ENCODE measurements at regions not wholly inside any gene's neighbourhood (a gene's known extent, or its start where the extent isn't known, plus 50 kb on each side); places are given as distances from the start of the nearest gene placed in this dataset.

GRCh38 chr5:117497601-117498000 is 923.0 kb upstream of the SEMA6A start:
- Histone ChIP-seq H3T11ph (ENCODE audit: low read length) (no peak overlapping the region), H3K23me2 (ENCODE audit: insufficient read length, low read depth, low read length, poor library complexity, severe bottlenecking) (no peaks in the 10 kb centered on the region), H3K9me3 (ENCODE audit: control insufficient read depth, low read depth, low read length) (no peaks in the 10 kb centered on the region), H2BK12ac (ENCODE audit: insufficient read length, low read depth, low read length) (no peak overlapping the region), H3K18ac (ENCODE audit: insufficient read length, low read depth, low read length) (no peak overlapping the region), H3K4me2 (ENCODE audit: insufficient read depth, insufficient read length, low read length) (no peak overlapping the region), H3K4me1 (ENCODE audit: insufficient read depth, low read length) (no peaks in the 10 kb centered on the region), H2AK5ac (ENCODE audit: insufficient read length, low read length) (no peak overlapping the region), H3K27ac (ENCODE audit: insufficient read length, low read depth, low read length) (no peak overlapping the region), H2BK15ac (ENCODE audit: low read depth, low read length) (no peak overlapping the region), H2BK20ac (ENCODE audit: low read depth, low read length, poor library complexity, severe bottlenecking) (no peak overlapping the region), H4K5ac (ENCODE audit: insufficient read length, low read depth, low read length) (no peak overlapping the region), H3K56ac (ENCODE audit: insufficient read length, low read depth, low read length) (no peak overlapping the region), H4K20me1 (ENCODE audit: control insufficient read depth, insufficient read depth, insufficient read length) (no peaks in the 10 kb centered on the region), H4K91ac (ENCODE audit: insufficient read length, low read depth, low read length) (no peak overlapping the region), H3K23ac (ENCODE audit: insufficient read length, low read depth, low read length) (no peak overlapping the region), H3K14ac (ENCODE audit: insufficient read depth, low read length) (no peak overlapping the region), H3K79me2 (ENCODE audit: insufficient read depth, low read length) (no peaks in the 10 kb centered on the region), H2BK5ac (ENCODE audit: insufficient read length, low read length) (no peak overlapping the region), H2BK120ac (ENCODE audit: low read depth, low read length, poor library complexity, severe bottlenecking) (no peak overlapping the region), H3K9ac (ENCODE audit: extremely low read depth, insufficient read length, low read length) (no peak overlapping the region), H3K4ac (ENCODE audit: low read depth, low read length) (no peak overlapping the region), H2AFZ (ENCODE audit: low read length) (no peak overlapping the region), H4K8ac (replicated peaks; ENCODE audit: insufficient read length, low read depth, low read length) (no peak overlapping the region), H3K79me1 (ENCODE audit: insufficient read depth, low read depth, low read length, poor library complexity, severe bottlenecking) (no peaks in the 10 kb centered on the region), H3K27me3 (ENCODE audit: insufficient read depth, low read length) (no peaks in the 10 kb centered on the region)
- H3K9me3 Mint-ChIP-seq: peaks cover 0 to 4% of the 10 kb centered on the region in 2 experiments; a peak in 2 of 5 replicates
- no peak overlapping the region for H3K4me3 Mint-ChIP-seq
- DNase-seq: no peak
- no peak for TF ChIP-seq CTCF (conservative IDR thresholded peaks at IDR 0.05)
- H3K27me3 Mint-ChIP-seq (ENCODE audit: low read depth): no peaks in the 10 kb centered on the region
- H3K27ac Mint-ChIP-seq: no peak overlapping the region
- peaks cover 0 to 3% (median 0%) of the 10 kb centered on the region in 3 experiments; a peak in 1 of 7 replicates for H3K36me3 Mint-ChIP-seq (ENCODE audit: insufficient read depth in 1 of 3, low read depth in 3 of 3)
- no peaks in the 10 kb centered on the region for H3K4me1 Mint-ChIP-seq
- WGBS (ENCODE audit: extremely low coverage, insufficient read length, low lambda C conversion rate): no CpG with 5 or more reads among the region's 3 CpGs
